GM12878 (cell line): ENCODE measurements at regions not wholly inside any gene's neighbourhood (a gene's known extent, or its start where the extent isn't known, plus 50 kb on each side); places are given as distances from the start of the nearest gene placed in this dataset.

Experiments
- ATAC-seq: fragments of 200-7000 bp; cut with Tn5 transposase; 3 replicates; pipeline ENCODE4 v1.9.1; 2020; ENCODE audit warnings: mild to moderate bottlenecking, moderate library complexity
- BruUV-seq: library from RNA; stranded (reverse); fragments of 400-500 nt; replicated peaks from 2 replicates; lab custom pipeline; 2021; lab: Mats Ljungman, UMichigan
- CTCF ChIA-PET: fragments of 300-600 bp; sonication (Branson Sonifier 250); formaldehyde crosslinking; extraction: SDS; loops from one replicate; lab custom pipeline; 2021; ENCODE audit warnings: inconsistent platforms; lab: Yijun Ruan, JAX
- POLR2A ChIA-PET: fragments of 350-600 bp; formaldehyde crosslinking; extraction: SDS; loops from one replicate; lab custom pipeline; 2021; ENCODE audit warnings: inconsistent platforms; lab: Charles Lee
- RAD21 ChIA-PET: fragments of 300-600 bp; sonication (Branson Sonifier 250); formaldehyde crosslinking; loops from one replicate; lab custom pipeline; 2023; ENCODE audit warnings: antibody characterized with exemption; ENCODE audit not compliant: unreplicated experiment; lab: Charles Lee
- SMC1A ChIA-PET: fragments of 300-600 bp; sonication (Branson Sonifier 250); formaldehyde crosslinking; loops from one replicate; lab custom pipeline; 2023; ENCODE audit not compliant: unreplicated experiment, uncharacterized antibody; lab: Charles Lee
- DNase-seq: peaks from one replicate; pipeline ENCODE4 v3.0.0-alpha.2; 2011; ENCODE audit warnings: low read depth, low spot score
- FAIRE-seq: peaks from 3 replicates; lab custom pipeline; 2011; peaks lifted over from hg19 to GRCh38; lab: Jason Lieb, UNC
- H2AFZ ChIP-seq: 2 replicates; pipeline ENCODE4 v1.6.0; 2011; ENCODE audit warnings: low read depth, low read length, control low read depth; ENCODE audit not compliant: control insufficient read depth
- H3K27ac ChIP-seq: 2 replicates; pipeline ENCODE4 v1.5.1; 2011; ENCODE audit warnings: control low read depth; ENCODE audit not compliant: control insufficient read depth, insufficient read depth
- H3K27me3 ChIP-seq, 2 experiments: replicated peaks in 1 of 2; 2 replicates each; pipeline versions ENCODE4 v1.6.0 to v1.6.1; 2011; ENCODE audit warnings: low read length in 1 of 2; ENCODE audit not compliant: control insufficient read depth in 2 of 2, insufficient read depth in 2 of 2
- H3K36me3 ChIP-seq, 2 experiments: 2 replicates each; pipeline ENCODE4 v1.5.1; 2011; ENCODE audit warnings: low read length in 1 of 2; ENCODE audit not compliant: control insufficient read depth in 2 of 2, insufficient read depth in 2 of 2
- H3K4me1 ChIP-seq: 2 replicates; pipeline ENCODE4 v1.6.1; 2011; ENCODE audit warnings: mild to moderate bottlenecking, low read length, moderate library complexity, mixed read lengths; ENCODE audit not compliant: control insufficient read depth, insufficient read depth
- H3K4me2 ChIP-seq: 2 replicates; pipeline ENCODE4 v1.6.0; 2011; ENCODE audit warnings: control low read depth; ENCODE audit not compliant: control insufficient read depth, insufficient read depth
- H3K4me3 ChIP-seq: fragments of 200-600 bp; sonication (generic); 2 replicates; pipeline ENCODE4 v1.5.1; 2016
- H3K79me2 ChIP-seq: 2 replicates; pipeline ENCODE4 v1.6.0; 2011; ENCODE audit warnings: low read length; ENCODE audit not compliant: control insufficient read depth, insufficient read depth
- H3K9ac ChIP-seq: 2 replicates; pipeline ENCODE4 v1.8.0; 2011; ENCODE audit warnings: low read length, control low read depth, mixed read lengths; ENCODE audit not compliant: control insufficient read depth, insufficient read depth
- H3K9me3 ChIP-seq: replicated peaks from 3 replicates; pipeline ENCODE4 v1.5.1; 2011; ENCODE audit warnings: mild to moderate bottlenecking, low read length; ENCODE audit not compliant: control insufficient read depth, insufficient read depth
- H4K20me1 ChIP-seq: 2 replicates; pipeline ENCODE4 v1.6.0; 2011; ENCODE audit not compliant: control insufficient read depth, insufficient read depth
- ATF2 ChIP-seq: IDR thresholded peaks from 2 replicates; pipeline ENCODE4 v1.6.1; 2012; ENCODE audit warnings: low read length, inconsistent platforms
- BACH1 ChIP-seq: fragments of 450-650 bp; IDR thresholded peaks from 2 replicates; pipeline ENCODE4 v1.6.1; 2017; ENCODE audit warnings: mild to moderate bottlenecking, borderline replicate concordance
- E4F1 ChIP-seq: fragments of 450-650 bp; IDR thresholded peaks from 2 replicates; pipeline ENCODE4 v1.6.1; 2018; ENCODE audit warnings: borderline replicate concordance, mild to moderate bottlenecking; ENCODE audit not compliant: partially characterized antibody
- ESRRA ChIP-seq: IDR thresholded peaks from 2 replicates; pipeline ENCODE4 v1.6.1; 2012; ENCODE audit warnings: mild to moderate bottlenecking, low read length, improper control_type of control experiment
- KAT2A ChIP-seq: conservative IDR thresholded peaks from 2 replicates; pipeline ENCODE4 v1.6.1; 2011; ENCODE audit warnings: low read depth, low read length; ENCODE audit not compliant: control insufficient read depth
- KDM1A ChIP-seq: fragments of 200-600 bp; sonication (generic); IDR thresholded peaks from 2 replicates; pipeline ENCODE4 v1.6.1; 2016; ENCODE audit warnings: borderline replicate concordance
- NFYB ChIP-seq: IDR thresholded peaks from 2 replicates; pipeline ENCODE4 v1.6.1; 2011; ENCODE audit warnings: low read depth, mild to moderate bottlenecking, low read length, improper control_type of control experiment, moderate library complexity; ENCODE audit not compliant: insufficient read depth
- PAX5 ChIP-seq: IDR thresholded peaks from 2 replicates; pipeline ENCODE4 v1.6.1; 2011; ENCODE audit warnings: low read depth, low read length, borderline replicate concordance
- PKNOX1 ChIP-seq: fragments of 450-650 bp; IDR thresholded peaks from 2 replicates; pipeline ENCODE4 v1.6.1; 2016; ENCODE audit warnings: mild to moderate bottlenecking
- POLR2AphosphoS5 ChIP-seq: IDR thresholded peaks from 2 replicates; pipeline ENCODE4 v1.6.1; 2011; ENCODE audit warnings: mild to moderate bottlenecking, low read length, inconsistent platforms
- RAD21 ChIP-seq: IDR thresholded peaks from 2 replicates; pipeline ENCODE4 v1.6.1; 2011; ENCODE audit warnings: mild to moderate bottlenecking, low read depth, low read length, moderate library complexity; ENCODE audit not compliant: insufficient read depth
- STAT3 ChIP-seq: IDR thresholded peaks from 2 replicates; pipeline ENCODE4 v1.6.1; 2011; ENCODE audit warnings: low read depth, low read length, improper control_type of control experiment
- TCF3 ChIP-seq: IDR thresholded peaks from 2 replicates; pipeline ENCODE4 v1.6.1; 2012; ENCODE audit warnings: low read depth, mild to moderate bottlenecking, low read length, borderline replicate concordance; ENCODE audit not compliant: insufficient read depth
- YBX1 ChIP-seq: fragments of 450-650 bp; IDR thresholded peaks from 2 replicates; pipeline ENCODE4 v1.6.1; 2016; ENCODE audit warnings: antibody characterized with exemption
- ZBTB40 ChIP-seq: fragments of 450-650 bp; IDR thresholded peaks from 2 replicates; pipeline ENCODE4 v1.6.1; 2016; ENCODE audit warnings: mild to moderate bottlenecking, moderate library complexity, borderline replicate concordance
- ZNF274 ChIP-seq: IDR thresholded peaks from one replicate; pipeline ENCODE4 v1.8.0; 2011; ENCODE audit not compliant: insufficient read length, insufficient read depth
- ZNF384 ChIP-seq: IDR thresholded peaks from 2 replicates; pipeline ENCODE4 v1.6.1; 2012; ENCODE audit warnings: low read depth, mild to moderate bottlenecking, low read length, improper control_type of control experiment, borderline replicate concordance
- ZNF622 ChIP-seq: fragments of 450-650 bp; IDR thresholded peaks from 2 replicates; pipeline ENCODE4 v1.6.1; 2017; ENCODE audit warnings: mild to moderate bottlenecking, inconsistent platforms
- WGBS: methylation state at CpG from one replicate; pipeline ENCODE4 v1.1.6; 2016; ENCODE audit warnings: low lambda C conversion rate; ENCODE audit not compliant: insufficient replicate concordance, insufficient coverage; ENCODE audit errors: missing lambda C conversion rate; 5-methylcytosine and 5-hydroxymethylcytosine counted together
- in situ Hi-C: fragments of 300-500 bp; cut with MboI; formaldehyde crosslinking; loops from 9 replicates; pipeline ENCODE4 v1.14.3; 2018; ENCODE audit warnings: mixed read lengths
- intact Hi-C: fragments of 100-400 bp; cut with micrococcal nuclease; formaldehyde crosslinking; loops from one replicate; pipeline ENCODE4 v1.14.2; 2022; ENCODE audit not compliant: unreplicated experiment

- Histone ChIP-seq H3K4me1 (no peaks in the 10 kb centered on the region), H3K4me3 (no peak overlapping the region), H3K36me3 (no peaks in the 10 kb centered on the region), H3K9me3 (no peaks in the 10 kb centered on the region), H4K20me1 (no peaks in the 10 kb centered on the region), H3K79me2 (no peaks in the 10 kb centered on the region), H3K9ac (no peak overlapping the region), H3K27ac (no peak overlapping the region), H3K27me3 (no peaks in the 10 kb centered on the region), H3K4me2 (no peak overlapping the region), H2AFZ (no peak overlapping the region)
- intact Hi-C loops: no loop called here
- ChIA-PET RAD21 (no interaction called here), CTCF (no interaction called here), POLR2A (no interaction called here), SMC1A (no interaction called here)
- FAIRE-seq: no peak
- BruUV-seq: no TSS peak
- no peak for ATAC-seq
- WGBS: 36% methylated on average over 9 of the region's 9 CpGs
- in situ Hi-C loops: no loop called here
- no peak for DNase-seq
- TF ChIP-seq ESRRA (no peak), ZBTB40 (no peak), PAX5 (no peak), STAT3 (no peak), KDM1A (no peak), BACH1 (no peak), KAT2A (no peak), PKNOX1 (no peak), TCF3 (no peak), ZNF384 (no peak), ATF2 (no peak), NFYB (no peak), ZNF622 (no peak), YBX1 (no peak), POLR2AphosphoS5 (no peak), E4F1 (no peak), ZNF274 (no peak), RAD21 (no peak)
Observed at GRCh38 chr13:100735494-100735893, 60.9 kb upstream of the TMTC4 start.
